CD4-positive, alpha-beta T cell treated with Interleukin-17A for 4 hours (primary cell): ENCODE measurements at regions not wholly inside any gene's neighbourhood (a gene's known extent, or its start where the extent isn't known, plus 50 kb on each side); places are given as distances from the start of the nearest gene placed in this dataset.

Experiments used
- DNase-seq: peaks from one replicate; pipeline ENCODE4 v3.0.0-alpha.2; 2020; ENCODE audit warnings: mixed read lengths

- DNase-seq: no peak
Measured at GRCh38 chr20:41879123-41879522, 260.9 kb upstream of the CHD6 start.

- DNase-seq: no peak
Measured at GRCh38 chr20:41877911-41878310, 259.7 kb upstream of the CHD6 start.

GRCh38 chr20:41874658-41875057 lies 256.5 kb upstream of the CHD6 start:
- DNase-seq: no peak

- DNase-seq: no peak
Measured at GRCh38 chr20:41872930-41873329, 254.8 kb upstream of the CHD6 start.

GRCh38 chr20:41870869-41871462 lies 252.8 kb upstream of the CHD6 start:
- DNase-seq: no peak

- DNase-seq: no peak
Measured at GRCh38 chr20:41869261-41869660, 251.1 kb upstream of the CHD6 start.

GRCh38 chr20:41865938-41866337 lies 247.8 kb upstream of the CHD6 start:
- DNase-seq: no peak

GRCh38 chr20:41862476-41862875 lies 244.3 kb upstream of the CHD6 start:
- DNase-seq: no peak

GRCh38 chr20:41861772-41862422 lies 243.7 kb upstream of the CHD6 start:
- DNase-seq: no peak

GRCh38 chr20:41854765-41855164 lies 236.6 kb upstream of the CHD6 start:
- DNase-seq: no peak

GRCh38 chr20:41853806-41854205 lies 235.6 kb upstream of the CHD6 start:
- DNase-seq: no peak

GRCh38 chr20:41848180-41848579 lies 230.0 kb upstream of the CHD6 start:
- no peak for DNase-seq

GRCh38 chr20:41837669-41838224 lies 219.6 kb upstream of the CHD6 start:
- DNase-seq: no peak

GRCh38 chr20:41833739-41834138 lies 215.6 kb upstream of the CHD6 start:
- DNase-seq: no peak

- DNase-seq: no peak
Measured at GRCh38 chr20:41830702-41831101, 212.5 kb upstream of the CHD6 start.

- no peak for DNase-seq
Measured at GRCh38 chr20:41819436-41819835, 201.3 kb upstream of the CHD6 start.

- DNase-seq: no peak
Measured at GRCh38 chr20:41818991-41819390, 200.8 kb upstream of the CHD6 start.

GRCh38 chr20:41818369-41818768 lies 200.2 kb upstream of the CHD6 start:
- DNase-seq: no peak

- no peak for DNase-seq
Measured at GRCh38 chr20:41811456-41811855, 193.3 kb upstream of the CHD6 start.

- DNase-seq: no peak
Measured at GRCh38 chr20:41800040-41800439, 181.9 kb upstream of the CHD6 start.

- DNase-seq: no peak
Measured at GRCh38 chr20:41798930-41799502, 180.8 kb upstream of the CHD6 start.

- DNase-seq: no peak
Measured at GRCh38 chr20:41786158-41786557, 168.0 kb upstream of the CHD6 start.

GRCh38 chr20:41784209-41784958 lies 166.2 kb upstream of the CHD6 start:
- DNase-seq: no peak
